ENCODE measurements at regions not wholly inside any gene's neighbourhood (a gene's known extent, or its start where the extent isn't known, plus 50 kb on each side); places are given as distances from the start of the nearest gene placed in this dataset.

DNA sequence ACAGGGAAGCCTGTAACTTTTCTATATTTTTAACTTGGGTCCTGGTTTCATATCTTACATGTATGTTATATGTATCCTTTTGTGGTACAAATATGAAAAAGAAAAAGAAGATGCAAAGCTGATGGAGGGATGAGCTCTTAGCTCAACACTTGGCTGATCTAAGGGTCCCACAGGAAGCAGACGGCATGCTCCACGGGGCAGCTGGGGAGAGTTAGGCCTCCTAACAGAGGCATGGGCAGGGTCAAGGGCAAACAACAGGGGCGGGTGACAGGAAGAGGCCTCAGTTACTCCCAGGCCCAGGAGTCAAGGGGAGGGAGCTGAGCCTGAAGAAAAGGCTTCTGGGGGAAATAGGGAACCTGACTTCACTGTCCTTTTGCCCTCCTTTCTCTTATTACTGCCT is 287.2 kb downstream of the ZSWIM6 start:
- DNase-seq (ENCODE audit: low read depth in 1 of 2, low spot score in 1 of 2), result no peak
- Histone ChIP-seq H3K36me3 (no peaks in the 10 kb centered on the region), H3K4me1 (ENCODE audit: low read depth) (no peaks in the 10 kb centered on the region), H3K9me3 (ENCODE audit: low read depth) (no peaks in the 10 kb centered on the region), H3K27me3 (peaks cover 1% of the 10 kb centered on the region), H3K4me3 (no peak overlapping the region), H3K27ac (no peak overlapping the region)
- TF ChIP-seq, protein P1, sequence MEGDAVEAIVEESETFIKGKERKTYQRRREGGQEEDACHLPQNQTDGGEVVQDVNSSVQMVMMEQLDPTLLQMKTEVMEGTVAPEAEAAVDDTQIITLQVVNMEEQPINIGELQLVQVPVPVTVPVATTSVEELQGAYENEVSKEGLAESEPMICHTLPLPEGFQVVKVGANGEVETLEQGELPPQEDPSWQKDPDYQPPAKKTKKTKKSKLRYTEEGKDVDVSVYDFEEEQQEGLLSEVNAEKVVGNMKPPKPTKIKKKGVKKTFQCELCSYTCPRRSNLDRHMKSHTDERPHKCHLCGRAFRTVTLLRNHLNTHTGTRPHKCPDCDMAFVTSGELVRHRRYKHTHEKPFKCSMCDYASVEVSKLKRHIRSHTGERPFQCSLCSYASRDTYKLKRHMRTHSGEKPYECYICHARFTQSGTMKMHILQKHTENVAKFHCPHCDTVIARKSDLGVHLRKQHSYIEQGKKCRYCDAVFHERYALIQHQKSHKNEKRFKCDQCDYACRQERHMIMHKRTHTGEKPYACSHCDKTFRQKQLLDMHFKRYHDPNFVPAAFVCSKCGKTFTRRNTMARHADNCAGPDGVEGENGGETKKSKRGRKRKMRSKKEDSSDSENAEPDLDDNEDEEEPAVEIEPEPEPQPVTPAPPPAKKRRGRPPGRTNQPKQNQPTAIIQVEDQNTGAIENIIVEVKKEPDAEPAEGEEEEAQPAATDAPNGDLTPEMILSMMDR (IDR thresholded peaks at IDR 0.05; ENCODE audit: low read depth, low read length), result no peak

DNA sequence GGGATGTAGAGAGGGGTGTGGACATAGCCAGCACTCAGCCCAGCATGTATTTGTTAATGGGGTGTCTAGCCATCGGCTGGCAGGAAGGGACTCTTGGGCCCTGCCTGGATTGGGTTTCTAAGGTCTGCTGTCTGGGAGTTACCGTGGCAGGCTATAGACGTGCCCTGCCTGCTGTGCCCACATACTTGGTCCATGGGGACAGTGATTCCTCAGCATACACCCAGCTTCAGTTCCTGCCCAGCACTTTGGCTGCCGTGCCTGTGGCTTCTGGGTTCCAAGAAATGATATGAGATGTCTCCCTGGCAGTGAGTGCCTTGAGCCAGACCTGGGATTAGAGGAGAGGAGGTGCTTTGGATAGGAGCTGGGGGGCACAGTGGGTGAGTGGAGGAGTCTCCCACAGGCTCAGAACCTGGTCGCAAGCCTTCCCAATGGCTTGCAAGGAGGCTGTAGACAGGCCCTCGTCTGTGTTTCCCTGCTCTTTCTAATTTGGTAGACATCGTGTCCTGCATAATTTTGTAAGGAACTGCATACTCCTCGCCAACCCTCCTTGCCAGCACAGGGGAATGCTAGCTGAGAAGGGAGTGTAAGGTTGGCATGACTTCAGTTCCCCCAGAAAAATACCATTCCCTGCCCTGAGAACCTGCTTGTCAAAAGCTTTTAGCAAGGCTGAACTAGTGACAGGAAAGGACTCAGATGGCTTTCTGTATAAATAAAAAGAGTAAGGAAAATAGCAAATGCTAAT is 287.9 kb downstream of the ZSWIM6 start:
- peaks cover 6% of the 10 kb centered on the region for H3K27me3 ChIP-seq
- no peak for DNase-seq (ENCODE audit: low read depth in 1 of 2, low spot score in 1 of 2)
- no peak overlapping the region for H3K27ac ChIP-seq
- no peak overlapping the region for H3K4me3 ChIP-seq
- TF ChIP-seq, protein P1 (IDR thresholded peaks at IDR 0.05; ENCODE audit: low read depth, low read length), result no peak
- no peaks in the 10 kb centered on the region for H3K9me3 ChIP-seq (ENCODE audit: low read depth)
- no peaks in the 10 kb centered on the region for H3K36me3 ChIP-seq
- H3K4me1 ChIP-seq (ENCODE audit: low read depth), result no peaks in the 10 kb centered on the region

DNA sequence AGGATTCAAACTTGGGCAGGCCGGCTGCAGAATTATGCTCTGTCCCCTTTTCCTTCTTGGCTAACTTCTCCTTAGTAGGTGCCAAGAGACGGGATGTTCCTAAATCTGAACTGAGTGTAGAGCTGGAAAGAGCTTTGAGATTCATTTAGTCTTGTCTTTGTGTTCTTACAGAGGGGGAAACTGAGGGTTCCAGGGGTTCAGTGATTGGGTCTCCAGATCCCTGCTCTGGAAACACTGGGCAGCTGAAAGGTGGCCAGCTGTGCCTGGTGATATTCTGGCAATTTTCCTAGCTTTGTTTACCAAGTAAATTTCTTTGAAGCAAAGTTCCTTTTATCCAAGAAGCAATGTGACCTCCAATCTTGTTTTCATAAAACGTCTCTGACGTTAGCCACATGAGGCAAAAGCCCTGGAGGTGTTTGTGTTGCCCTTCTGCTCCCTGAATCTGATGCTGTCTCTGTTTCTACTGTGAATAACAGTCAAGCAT is 288.7 kb downstream of the ZSWIM6 start:
- H3K9me3 ChIP-seq (ENCODE audit: low read depth), result no peaks in the 10 kb centered on the region
- no peaks in the 10 kb centered on the region for H3K36me3 ChIP-seq
- TF ChIP-seq, protein P1 (IDR thresholded peaks at IDR 0.05; ENCODE audit: low read depth, low read length), result no peak
- no peak for DNase-seq (ENCODE audit: low read depth in 1 of 2, low spot score in 1 of 2)
- H3K27ac ChIP-seq, result no peak overlapping the region
- H3K4me3 ChIP-seq, result no peak overlapping the region
- H3K27me3 ChIP-seq, result peaks cover 6% of the 10 kb centered on the region
- H3K4me1 ChIP-seq (ENCODE audit: low read depth), result no peaks in the 10 kb centered on the region

DNA sequence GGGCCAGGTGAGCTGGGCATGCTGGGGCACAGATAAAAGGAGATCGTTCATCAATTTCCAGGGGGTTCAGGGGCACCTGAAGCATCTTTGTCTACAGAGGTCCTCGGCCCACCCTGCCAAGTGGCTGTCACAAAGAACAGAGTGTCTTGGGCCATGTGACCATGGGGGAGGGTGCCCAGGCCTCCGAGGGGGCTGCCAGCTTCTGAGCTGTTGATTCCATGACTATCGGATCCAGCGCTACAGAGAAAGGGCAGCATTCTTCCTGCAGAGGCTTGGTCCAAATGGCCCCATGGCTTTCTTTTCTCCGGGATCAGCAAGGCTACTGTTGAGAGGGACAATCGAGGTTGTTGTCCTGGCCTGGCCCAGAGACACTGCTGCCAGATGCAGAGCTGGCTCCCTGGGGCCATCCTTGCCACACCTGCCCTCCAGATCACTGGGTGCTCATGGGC is 289.2 kb downstream of the ZSWIM6 start:
- no peaks in the 10 kb centered on the region for H3K36me3 ChIP-seq
- DNase-seq (ENCODE audit: low read depth in 1 of 2, low spot score in 1 of 2), result no peak
- no peak overlapping the region for H3K27ac ChIP-seq
- no peak overlapping the region for H3K4me3 ChIP-seq
- H3K4me1 ChIP-seq (ENCODE audit: low read depth), result no peaks in the 10 kb centered on the region
- TF ChIP-seq, protein P1 (IDR thresholded peaks at IDR 0.05; ENCODE audit: low read depth, low read length), result no peak
- peaks cover 7% of the 10 kb centered on the region for H3K27me3 ChIP-seq
- no peaks in the 10 kb centered on the region for H3K9me3 ChIP-seq (ENCODE audit: low read depth)

DNA sequence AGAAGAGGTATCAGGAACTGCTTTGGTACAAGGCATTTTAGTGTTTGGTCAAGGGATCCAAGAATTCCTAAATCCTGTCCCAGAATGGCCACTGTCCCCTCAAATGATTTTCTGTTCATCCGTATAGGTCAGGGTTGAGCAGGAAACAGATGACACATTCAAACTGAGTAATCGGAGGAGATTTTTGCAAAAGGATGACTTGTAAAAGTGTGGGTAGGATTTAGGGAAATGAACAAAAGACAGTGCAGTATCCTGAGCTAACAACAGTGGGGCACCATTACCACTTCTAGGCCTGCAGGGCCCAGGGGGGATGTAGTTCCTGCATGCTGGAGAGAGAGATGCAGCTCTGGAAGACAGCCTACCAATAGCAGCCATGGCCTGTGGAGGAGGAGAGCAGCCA is 290.1 kb downstream of the ZSWIM6 start:
- no peaks in the 10 kb centered on the region for H3K4me1 ChIP-seq (ENCODE audit: low read depth)
- H3K4me3 ChIP-seq, result no peak overlapping the region
- no peak for DNase-seq (ENCODE audit: low read depth in 1 of 2, low spot score in 1 of 2)
- H3K36me3 ChIP-seq, result no peaks in the 10 kb centered on the region
- no peak overlapping the region for H3K27ac ChIP-seq
- H3K9me3 ChIP-seq (ENCODE audit: low read depth), result no peaks in the 10 kb centered on the region
- H3K27me3 ChIP-seq, result peaks cover 10% of the 10 kb centered on the region
- TF ChIP-seq, protein P1 (IDR thresholded peaks at IDR 0.05; ENCODE audit: low read depth, low read length), result no peak

All from cardiac muscle cell (in vitro differentiated cells and primary cell).